ENCODE measurements at regions not wholly inside any gene's neighbourhood (a gene's known extent, or its start where the extent isn't known, plus 50 kb on each side); places are given as distances from the start of the nearest gene placed in this dataset.

- Mint-ChIP-seq H3K27me3 (ENCODE audit: insufficient read depth, unreplicated experiment) (peaks cover 4% of the 10 kb centered on the region), H3K9me3 (ENCODE audit: unreplicated experiment) (peaks cover 22% of the 10 kb centered on the region), H3K36me3 (ENCODE audit: insufficient read depth, unreplicated experiment) (no peaks in the 10 kb centered on the region), H3K27ac (ENCODE audit: unreplicated experiment) (no peak overlapping the region), H3K4me3 (ENCODE audit: unreplicated experiment) (no peak overlapping the region), H3K4me1 (ENCODE audit: low read depth, unreplicated experiment) (no peaks in the 10 kb centered on the region)
- Histone ChIP-seq H3K27me3 (replicated peaks; ENCODE audit: control insufficient read depth, insufficient read depth, low read length) (no peaks in the 10 kb centered on the region), H3K36me3 (ENCODE audit: control insufficient read depth, insufficient read depth, low read length) (no peaks in the 10 kb centered on the region), H3K4me1 (no peaks in the 10 kb centered on the region), H3K4me3 (ENCODE audit: low read depth, low read length) (no peak overlapping the region), H3K9me3 (no peaks in the 10 kb centered on the region)
- ChIA-PET CTCF (no interaction called here), POLR2A (no interaction called here)
- no peak for TF ChIP-seq CTCF (IDR thresholded peaks at IDR 0.05; ENCODE audit: insufficient read depth in 1 of 2, low read depth in 1 of 2, low read length in 1 of 2, severe bottlenecking in 1 of 2, unreplicated experiment in 1 of 2)
- intact Hi-C loops (cut with micrococcal nuclease; ENCODE audit: unreplicated experiment), result no loop called here
- BruUV-seq (replicated peaks), result no TSS peak
- no peak for DNase-seq
Observed at GRCh38 chr1:238895911-238896310, 490.5 kb upstream of the CHRM3 start.

GRCh38 chr1:238892612-238893011, 493.8 kb upstream of the CHRM3 start:
- H3K36me3 Mint-ChIP-seq (ENCODE audit: insufficient read depth, unreplicated experiment), result no peaks in the 10 kb centered on the region
- no peak for DNase-seq
- no TSS peak for BruUV-seq (replicated peaks)
- Histone ChIP-seq H3K36me3 (ENCODE audit: control insufficient read depth, insufficient read depth, low read length) (no peaks in the 10 kb centered on the region), H3K9me3 (no peaks in the 10 kb centered on the region), H3K27me3 (replicated peaks; ENCODE audit: control insufficient read depth, insufficient read depth, low read length) (no peaks in the 10 kb centered on the region), H3K4me1 (no peaks in the 10 kb centered on the region), H3K4me3 (ENCODE audit: low read depth, low read length) (no peak overlapping the region)
- intact Hi-C loops (cut with micrococcal nuclease; ENCODE audit: unreplicated experiment), result no loop called here
- no peak for TF ChIP-seq CTCF (IDR thresholded peaks at IDR 0.05; ENCODE audit: insufficient read depth in 1 of 2, low read depth in 1 of 2, low read length in 1 of 2, severe bottlenecking in 1 of 2, unreplicated experiment in 1 of 2)
- CTCF ChIA-PET, result no interaction called here
- peaks cover 4% of the 10 kb centered on the region for H3K9me3 Mint-ChIP-seq (ENCODE audit: unreplicated experiment)
- no peaks in the 10 kb centered on the region for H3K4me1 Mint-ChIP-seq (ENCODE audit: low read depth, unreplicated experiment)
- POLR2A ChIA-PET, result no interaction called here
- H3K27me3 Mint-ChIP-seq (ENCODE audit: insufficient read depth, unreplicated experiment), result peaks cover 5% of the 10 kb centered on the region
- H3K4me3 Mint-ChIP-seq (ENCODE audit: unreplicated experiment), result no peak overlapping the region
- H3K27ac Mint-ChIP-seq (ENCODE audit: unreplicated experiment), result no peak overlapping the region

GRCh38 chr1:238861342-238862066, 524.9 kb upstream of the CHRM3 start:
- Histone ChIP-seq H3K4me3 (ENCODE audit: low read depth, low read length) (no peak overlapping the region), H3K36me3 (ENCODE audit: control insufficient read depth, insufficient read depth, low read length) (no peaks in the 10 kb centered on the region), H3K4me1 (no peaks in the 10 kb centered on the region), H3K27me3 (replicated peaks; ENCODE audit: control insufficient read depth, insufficient read depth, low read length) (no peaks in the 10 kb centered on the region), H3K9me3 (no peaks in the 10 kb centered on the region)
- no peak for TF ChIP-seq CTCF (IDR thresholded peaks at IDR 0.05; ENCODE audit: insufficient read depth in 1 of 2, low read depth in 1 of 2, low read length in 1 of 2, severe bottlenecking in 1 of 2, unreplicated experiment in 1 of 2)
- Mint-ChIP-seq H3K4me1 (ENCODE audit: low read depth, unreplicated experiment) (no peaks in the 10 kb centered on the region), H3K9me3 (ENCODE audit: unreplicated experiment) (no peaks in the 10 kb centered on the region), H3K36me3 (ENCODE audit: insufficient read depth, unreplicated experiment) (no peaks in the 10 kb centered on the region), H3K27me3 (ENCODE audit: insufficient read depth, unreplicated experiment) (no peaks in the 10 kb centered on the region), H3K27ac (ENCODE audit: unreplicated experiment) (no peak overlapping the region), H3K4me3 (ENCODE audit: unreplicated experiment) (no peak overlapping the region)
- ChIA-PET CTCF (no interaction called here), POLR2A (interaction anchor here (0.5 kb wide), 1 partner anchor 52 kb away, joined by 13 read pairs; no protein-coding TSS in a partner anchor)
- BruUV-seq (replicated peaks), result no TSS peak
- intact Hi-C loops (cut with micrococcal nuclease; ENCODE audit: unreplicated experiment), result no loop called here
- peak in 1 of 2 experiments; percentile 4 for DNase-seq

Measured in Caco-2 (cell line).